Stimulated activated CD4-positive, alpha-beta T cell treated with anti-CD3 and anti-CD28 coated beads, TNF-alpha, amount 100 ng/mL, for 1 hour (primary cell): ENCODE measurements at regions not wholly inside any gene's neighbourhood (a gene's known extent, or its start where the extent isn't known, plus 50 kb on each side); places are given as distances from the start of the nearest gene placed in this dataset.

Experiments
- DNase-seq, 3 donors: peaks; one replicate each; pipeline ENCODE4 v3.0.0-alpha.2; 2020; ENCODE audit warnings: low read depth in 3 of 3, low spot score in 1 of 3

GRCh38 chr5:165569551-165569950 lies 2064.1 kb downstream of the MAT2B start:
- no peak for DNase-seq

GRCh38 chr5:165573445-165573844 lies 2068.0 kb downstream of the MAT2B start:
- DNase-seq, result no peak

- no peak for DNase-seq
These were observed 2068.7 kb downstream of the MAT2B start for GRCh38 chr5:165574100-165574499.

- no peak for DNase-seq
These were observed 2071.4 kb downstream of the MAT2B start for GRCh38 chr5:165576678-165577275.

GRCh38 chr5:165579911-165580310 lies 2074.5 kb downstream of the MAT2B start:
- DNase-seq, result no peak

- DNase-seq, result no peak
These were observed 2089.3 kb downstream of the MAT2B start for GRCh38 chr5:165594693-165595092.

GRCh38 chr5:165602529-165602928 lies 2097.1 kb downstream of the MAT2B start:
- no peak for DNase-seq

GRCh38 chr5:165607026-165607425 lies 2101.6 kb downstream of the MAT2B start:
- no peak for DNase-seq

GRCh38 chr5:165609871-165610270 lies 2104.5 kb downstream of the MAT2B start:
- DNase-seq, result no peak

- no peak for DNase-seq
These were observed 2111.3 kb downstream of the MAT2B start for GRCh38 chr5:165616490-165617405.

GRCh38 chr5:165617491-165617890 lies 2112.1 kb downstream of the MAT2B start:
- no peak for DNase-seq

GRCh38 chr5:165620394-165620793 lies 2115.0 kb downstream of the MAT2B start:
- no peak for DNase-seq

- no peak for DNase-seq
These were observed 2117.6 kb downstream of the MAT2B start for GRCh38 chr5:165622864-165623536.

GRCh38 chr5:165624166-165624946 lies 2118.9 kb downstream of the MAT2B start:
- DNase-seq, result no peak

- DNase-seq, result no peak
These were observed 2120.7 kb downstream of the MAT2B start for GRCh38 chr5:165626161-165626560.

GRCh38 chr5:165627548-165628170 lies 2122.2 kb downstream of the MAT2B start:
- DNase-seq, result no peak

GRCh38 chr5:165630261-165630778 lies 2124.9 kb downstream of the MAT2B start:
- no peak for DNase-seq

- DNase-seq, result no peak
These were observed 2125.8 kb downstream of the MAT2B start for GRCh38 chr5:165631235-165631634.

- DNase-seq, result no peak
These were observed 2136.9 kb downstream of the MAT2B start for GRCh38 chr5:165642366-165642765.

- DNase-seq, result no peak
These were observed 2160.4 kb downstream of the MAT2B start for GRCh38 chr5:165665735-165666400.
